T-cell (primary cell): ENCODE measurements at regions not wholly inside any gene's neighbourhood (a gene's known extent, or its start where the extent isn't known, plus 50 kb on each side); places are given as distances from the start of the nearest gene placed in this dataset.

Source experiments
- ATAC-seq, 4 experiments: fragments of 200-7000 bp in 3 of 4; fragments of 150-1000 bp in 1 of 4; cut with Tn5 transposase; replicated peaks in 1 of 4; 1 replicate in 3 of 4; 2 replicates in 1 of 4; pipeline ENCODE4 v1.10.0; 2021; ENCODE audit warnings: moderate library complexity in 3 of 4, mild to moderate bottlenecking in 2 of 4, moderate number of reproducible peaks in 1 of 4
- CTCF ChIA-PET, 2 donors: fragments of 300-600 bp; sonication (Branson Sonifier 250); formaldehyde crosslinking; loops; one replicate each; lab custom pipeline; 2022; ENCODE audit warnings: antibody characterized with exemption in 2 of 2; lab: Charles Lee
- POLR2A ChIA-PET, 2 donors: fragments of 300-600 bp; sonication (Branson Sonifier 250); formaldehyde crosslinking; loops; one replicate each; lab custom pipeline; 2022; ENCODE audit warnings: antibody characterized with exemption in 2 of 2; lab: Charles Lee
- DNase-seq, 35 experiments: peaks; one replicate each; pipeline versions ENCODE4 v3.0.0 to v3.0.0-alpha.2; 2013 to 2023
- H3K27ac ChIP-seq: one replicate; pipeline ENCODE4 v1.5.1; 2013; ENCODE audit warnings: low read length
- H3K27me3 ChIP-seq, 2 experiments: replicated peaks in 1 of 2; 1 replicate in 1 of 2; 2 replicates in 1 of 2; pipeline versions ENCODE4 v1.6.1 to v1.7.0; 2013; ENCODE audit warnings: low read length in 1 of 2, mixed read lengths in 1 of 2; ENCODE audit not compliant: control insufficient read depth in 2 of 2, insufficient read depth in 2 of 2; ENCODE audit errors: extremely low read depth in 1 of 2
- H3K36me3 ChIP-seq, 2 donors: 1 replicate in 1 of 2; 2 replicates in 1 of 2; pipeline versions ENCODE4 v1.6.1 to v1.7.0; 2013; ENCODE audit warnings: low read length in 1 of 2; ENCODE audit not compliant: control insufficient read depth in 2 of 2, insufficient read depth in 1 of 2; ENCODE audit errors: extremely low read depth in 1 of 2
- H3K4me1 ChIP-seq, 2 experiments: 1 replicate in 1 of 2; 2 replicates in 1 of 2; pipeline versions ENCODE4 v1.6.1 to v1.7.0; 2013; ENCODE audit warnings: low read length in 2 of 2, mixed read lengths in 1 of 2; ENCODE audit not compliant: insufficient read depth in 2 of 2, control insufficient read depth in 1 of 2; ENCODE audit errors: extremely low read depth in 1 of 2
- H3K4me3 ChIP-seq, 2 donors: 1 replicate in 1 of 2; 2 replicates in 1 of 2; pipeline versions ENCODE4 v1.5.1 to v1.7.0; 2013; ENCODE audit warnings: mild to moderate bottlenecking in 2 of 2, low read length in 1 of 2, moderate library complexity in 1 of 2; ENCODE audit not compliant: control insufficient read depth in 1 of 2; ENCODE audit errors: extremely low read depth in 1 of 2
- H3K9me3 ChIP-seq: 2 replicates; pipeline ENCODE4 v1.7.0; 2013
- H3K27ac Mint-ChIP-seq, 2 donors: one replicate each; pipeline ENCODE4 v1.8.0; 2020 to 2021; ENCODE audit warnings: mild to moderate bottlenecking in 2 of 2, mixed read lengths in 2 of 2
- H3K27me3 Mint-ChIP-seq, 2 donors: one replicate each; pipeline ENCODE4 v1.8.0; 2021 to 2022; ENCODE audit warnings: mixed read lengths in 2 of 2
- H3K36me3 Mint-ChIP-seq: one replicate; pipeline ENCODE4 v1.8.0; 2021; ENCODE audit warnings: mixed read lengths
- H3K4me1 Mint-ChIP-seq, 3 donors: one replicate each; pipeline ENCODE4 v1.8.0; 2020 to 2022; ENCODE audit warnings: mixed read lengths in 3 of 3, mild to moderate bottlenecking in 1 of 3
- H3K4me3 Mint-ChIP-seq, 3 donors: one replicate each; pipeline ENCODE4 v1.8.0; 2020 to 2022; ENCODE audit warnings: mild to moderate bottlenecking in 3 of 3, mixed read lengths in 3 of 3, moderate library complexity in 3 of 3
- H3K9me3 Mint-ChIP-seq, 3 donors: one replicate each; pipeline ENCODE4 v1.8.0; 2020 to 2022; ENCODE audit warnings: mixed read lengths in 3 of 3
- WGBS: methylation state at CpG from one replicate; pipeline ENCODE4 v1.1.5; 2013; ENCODE audit warnings: missing lambda C conversion rate; ENCODE audit not compliant: insufficient coverage; 5-methylcytosine and 5-hydroxymethylcytosine counted together

DNA sequence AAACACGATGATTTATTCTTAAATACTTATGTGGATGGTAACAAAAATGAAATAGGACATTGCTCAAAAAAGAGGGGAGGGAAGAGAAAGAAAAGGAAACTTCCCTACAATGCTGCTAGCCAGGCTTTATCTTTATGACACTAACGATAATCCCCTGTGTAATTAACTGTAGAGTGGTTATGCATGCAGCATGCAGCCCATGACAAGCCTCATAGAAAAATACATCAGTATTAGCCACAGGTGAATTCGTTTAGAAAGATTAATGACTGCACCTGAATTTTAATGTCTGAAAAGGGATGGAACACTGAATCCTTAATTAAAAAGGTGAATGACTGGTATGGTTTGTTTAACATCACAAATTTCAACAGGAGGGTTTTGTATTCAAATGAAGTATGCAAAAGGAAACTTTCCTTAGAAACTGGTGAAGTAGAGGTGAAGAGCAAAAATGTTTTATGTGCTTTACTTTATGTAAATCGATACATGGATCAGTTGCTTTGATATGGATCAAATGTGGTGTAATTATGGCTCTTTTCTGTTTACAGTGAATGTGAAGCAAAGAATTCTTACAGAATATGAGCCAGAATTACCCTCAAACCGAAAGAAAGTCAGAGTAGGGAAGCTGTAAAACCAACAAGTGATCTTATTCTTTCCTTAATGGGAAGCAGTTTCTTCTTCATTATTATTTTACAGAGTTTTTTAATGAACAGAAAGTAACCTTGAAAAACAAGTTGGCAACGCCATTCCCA, 569.6 kb upstream of the ADGRL2 start:
- Mint-ChIP-seq H3K4me1 (no peaks in the 10 kb centered on the region), H3K9me3 (peaks cover 0 to 16% (median 0%) of the 10 kb centered on the region in 3 donors), H3K27ac (no peak overlapping the region), H3K36me3 (no peaks in the 10 kb centered on the region), H3K27me3 (no peaks in the 10 kb centered on the region), H3K4me3 (no peak overlapping the region)
- Histone ChIP-seq H3K36me3 (no peaks in the 10 kb centered on the region), H3K4me1 (no peaks in the 10 kb centered on the region), H3K9me3 (no peaks in the 10 kb centered on the region), H3K4me3 (no peak overlapping the region), H3K27me3 (no peaks in the 10 kb centered on the region), H3K27ac (no peak overlapping the region)
- DNase-seq (no peak), ATAC-seq (no peak)
- ChIA-PET CTCF (no interaction called here), POLR2A (no interaction called here)
- WGBS, result no CpG with 5 or more reads among the region's 6 CpGs

DNA sequence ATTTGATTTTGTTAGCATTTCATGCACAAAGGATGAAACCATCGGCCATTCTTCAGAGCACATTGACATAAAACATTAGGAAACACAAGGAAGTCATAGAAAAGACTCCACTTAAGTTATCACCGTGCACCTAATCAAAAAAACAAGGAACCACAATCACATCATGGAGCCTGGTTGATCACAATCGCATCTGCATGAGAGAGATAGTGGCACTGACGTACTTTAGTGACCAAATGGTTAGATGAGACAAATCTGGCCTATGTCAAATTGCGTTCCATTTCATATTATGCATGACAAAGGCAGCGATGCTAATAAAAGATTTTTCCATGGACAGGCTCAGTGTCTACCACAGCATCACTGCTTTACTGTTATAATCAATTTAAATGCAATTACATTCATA, 571.8 kb upstream of the ADGRL2 start:
- no peaks in the 10 kb centered on the region for H3K4me1 ChIP-seq
- H3K27me3 Mint-ChIP-seq, result no peaks in the 10 kb centered on the region
- H3K27ac ChIP-seq, result no peak overlapping the region
- ChIA-PET CTCF (no interaction called here), POLR2A (no interaction called here)
- H3K4me3 ChIP-seq, result no peak overlapping the region
- no peak overlapping the region for H3K4me3 Mint-ChIP-seq
- ATAC-seq (no peak), DNase-seq (no peak)
- H3K36me3 ChIP-seq, result no peaks in the 10 kb centered on the region
- WGBS, result 57% methylated on average over 3 of the region's 6 CpGs
- no peak overlapping the region for H3K27ac Mint-ChIP-seq
- H3K9me3 Mint-ChIP-seq, result peaks cover 0 to 16% (median 0%) of the 10 kb centered on the region in 3 donors
- no peaks in the 10 kb centered on the region for H3K36me3 Mint-ChIP-seq
- H3K4me1 Mint-ChIP-seq, result no peaks in the 10 kb centered on the region
- H3K9me3 ChIP-seq, result no peaks in the 10 kb centered on the region
- H3K27me3 ChIP-seq, result no peaks in the 10 kb centered on the region

DNA sequence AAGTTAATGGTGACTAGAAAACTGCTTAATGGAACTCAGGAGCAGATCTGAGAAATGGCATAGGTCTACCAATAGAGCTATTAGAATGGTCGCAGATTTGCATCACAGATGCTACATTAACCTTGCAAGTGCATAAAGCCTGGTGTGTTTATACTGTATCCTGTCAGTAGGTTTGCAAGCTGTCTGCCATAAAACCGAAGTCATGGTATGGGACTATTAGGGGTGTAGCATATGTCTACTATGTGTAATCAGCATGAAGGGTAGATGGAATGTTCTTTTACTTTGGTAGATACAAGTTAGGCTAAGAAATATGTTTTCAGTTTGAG, 574.2 kb upstream of the ADGRL2 start:
- no peak overlapping the region for H3K27ac Mint-ChIP-seq
- no peaks in the 10 kb centered on the region for H3K36me3 Mint-ChIP-seq
- WGBS, result 74% methylated on average over 2 of the region's 2 CpGs
- H3K27me3 ChIP-seq, result no peaks in the 10 kb centered on the region
- no peaks in the 10 kb centered on the region for H3K27me3 Mint-ChIP-seq
- no peaks in the 10 kb centered on the region for H3K36me3 ChIP-seq
- no peaks in the 10 kb centered on the region for H3K4me1 Mint-ChIP-seq
- H3K9me3 ChIP-seq, result no peaks in the 10 kb centered on the region
- DNase-seq (no peak), ATAC-seq (no peak)
- H3K4me1 ChIP-seq, result no peaks in the 10 kb centered on the region
- no peak overlapping the region for H3K4me3 ChIP-seq
- H3K9me3 Mint-ChIP-seq, result peaks cover 0 to 16% (median 0%) of the 10 kb centered on the region in 3 donors
- ChIA-PET POLR2A (no interaction called here), CTCF (no interaction called here)
- H3K4me3 Mint-ChIP-seq, result no peak overlapping the region
- H3K27ac ChIP-seq, result no peak overlapping the region

DNA sequence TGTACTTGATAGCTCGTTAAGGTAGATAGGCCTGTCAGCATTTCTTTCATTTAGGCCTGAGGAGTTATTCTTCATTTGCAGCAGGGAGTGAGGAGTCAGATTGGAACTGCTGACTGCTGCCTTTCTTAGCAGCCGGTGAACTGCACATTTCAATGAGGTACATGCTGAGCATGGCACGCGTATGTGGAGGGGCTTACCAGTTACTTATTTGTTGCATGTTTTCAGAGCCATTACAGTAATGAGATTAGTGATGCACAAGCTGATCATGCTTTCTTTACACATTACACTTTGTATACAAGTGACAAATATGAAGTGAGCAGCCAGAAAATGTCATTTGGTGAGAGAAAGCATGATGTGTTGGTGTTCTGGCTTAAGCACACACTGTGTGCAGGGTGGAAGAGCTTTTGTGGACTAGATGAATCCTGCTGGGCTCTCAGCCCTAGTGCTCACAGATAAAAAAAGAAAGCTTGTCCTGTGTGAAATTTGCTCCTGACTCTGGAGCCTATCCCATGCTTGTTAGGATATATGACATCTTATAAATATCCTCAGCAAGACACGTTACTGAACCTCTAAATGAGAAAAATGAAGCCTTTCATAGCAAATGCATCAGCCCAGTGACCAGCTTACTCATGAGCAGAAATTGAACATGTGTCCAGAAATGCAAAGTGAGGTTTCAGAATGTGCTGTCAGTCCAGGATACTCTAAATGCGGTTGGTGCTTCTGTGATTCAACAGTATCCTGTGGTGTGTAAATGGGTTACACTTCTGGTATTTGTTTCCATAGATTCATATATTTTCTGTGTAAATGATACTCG, 574.7 kb upstream of the ADGRL2 start:
- WGBS, result 65% methylated on average over 3 of the region's 7 CpGs
- DNase-seq, result no peak
- H3K4me1 Mint-ChIP-seq, result no peaks in the 10 kb centered on the region
- no peaks in the 10 kb centered on the region for H3K36me3 Mint-ChIP-seq
- H3K4me3 Mint-ChIP-seq, result no peak overlapping the region
- POLR2A ChIA-PET, result interaction anchor here in 1 of 2 donors (0.6 kb wide), 1 partner anchor 155 kb away, joined by 3 read pairs; no protein-coding TSS in a partner anchor
- Histone ChIP-seq H3K9me3 (no peaks in the 10 kb centered on the region), H3K27me3 (no peaks in the 10 kb centered on the region), H3K4me3 (no peak overlapping the region), H3K4me1 (no peaks in the 10 kb centered on the region), H3K27ac (no peak overlapping the region), H3K36me3 (no peaks in the 10 kb centered on the region)
- ATAC-seq, result no peak
- no peaks in the 10 kb centered on the region for H3K27me3 Mint-ChIP-seq
- CTCF ChIA-PET, result no interaction called here
- H3K27ac Mint-ChIP-seq, result no peak overlapping the region
- peaks cover 2 to 12% (median 3%) of the 10 kb centered on the region in 3 donors for H3K9me3 Mint-ChIP-seq

DNA sequence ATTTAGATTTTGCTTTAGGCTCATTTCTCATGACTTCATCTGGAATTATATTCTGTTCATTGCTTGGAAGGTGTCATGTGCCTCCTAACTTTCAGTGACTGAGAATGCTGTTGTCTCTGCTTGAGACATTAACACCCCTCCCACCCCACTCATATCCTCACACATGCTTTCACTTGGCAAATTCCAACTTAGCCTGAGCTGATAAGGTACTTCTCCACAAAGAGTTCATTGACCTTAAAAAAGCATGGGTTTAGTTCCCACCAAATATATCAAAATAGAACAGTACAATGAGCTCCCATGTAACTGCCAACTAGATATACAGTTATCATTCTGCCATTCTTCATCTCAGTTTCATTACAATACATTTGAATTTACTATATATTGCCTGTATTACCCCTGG, 576.5 kb upstream of the ADGRL2 start:
- Mint-ChIP-seq H3K27me3 (no peaks in the 10 kb centered on the region), H3K4me3 (no peak overlapping the region), H3K9me3 (peaks cover 2 to 8% (median 3%) of the 10 kb centered on the region in 3 donors), H3K4me1 (no peaks in the 10 kb centered on the region), H3K27ac (no peak overlapping the region), H3K36me3 (no peaks in the 10 kb centered on the region)
- no peaks in the 10 kb centered on the region for H3K9me3 ChIP-seq
- no peaks in the 10 kb centered on the region for H3K27me3 ChIP-seq
- ChIA-PET POLR2A (no interaction called here), CTCF (no interaction called here)
- no peaks in the 10 kb centered on the region for H3K4me1 ChIP-seq
- ATAC-seq (no peak), DNase-seq (no peak)
- H3K36me3 ChIP-seq, result no peaks in the 10 kb centered on the region
- H3K27ac ChIP-seq, result no peak overlapping the region
- H3K4me3 ChIP-seq, result no peak overlapping the region

DNA sequence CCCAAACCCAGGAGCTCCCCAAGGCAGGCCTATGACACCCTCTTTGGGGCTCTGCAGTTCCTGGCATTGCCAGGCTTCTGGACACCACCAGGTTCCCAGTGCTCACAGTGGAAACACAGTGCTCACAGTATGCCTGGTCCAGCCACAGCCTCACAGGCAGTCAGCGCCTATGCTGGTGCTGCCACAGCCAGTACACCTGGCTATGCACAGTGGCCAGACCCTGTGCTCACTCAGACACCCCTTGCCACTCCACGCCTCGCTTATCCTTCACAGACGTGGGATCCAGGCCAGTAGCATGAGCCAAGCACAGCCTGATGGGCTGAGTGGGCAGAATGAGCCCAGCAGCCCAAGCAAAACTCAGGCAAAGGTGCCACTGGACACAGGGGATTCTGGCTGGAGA, 579.2 kb upstream of the ADGRL2 start:
- ChIA-PET POLR2A (no interaction called here), CTCF (no interaction called here)
- Mint-ChIP-seq H3K27me3 (no peaks in the 10 kb centered on the region), H3K4me3 (no peak overlapping the region), H3K27ac (no peak overlapping the region), H3K9me3 (peaks cover 1 to 3% (median 2%) of the 10 kb centered on the region in 3 donors), H3K4me1 (no peaks in the 10 kb centered on the region), H3K36me3 (no peaks in the 10 kb centered on the region)
- Histone ChIP-seq H3K9me3 (no peaks in the 10 kb centered on the region), H3K4me3 (no peak overlapping the region), H3K27ac (no peak overlapping the region), H3K4me1 (no peaks in the 10 kb centered on the region), H3K36me3 (no peaks in the 10 kb centered on the region), H3K27me3 (no peaks in the 10 kb centered on the region)
- ATAC-seq (no peak), DNase-seq (no peak)
- WGBS, result 91% methylated on average over 4 of the region's 4 CpGs
